HEK293 (cell line): ENCODE measurements at regions not wholly inside any gene's neighbourhood (a gene's known extent, or its start where the extent isn't known, plus 50 kb on each side); places are given as distances from the start of the nearest gene placed in this dataset.

ENCODE experiments used
- CTCF ChIA-PET: fragments of 350-600 bp; formaldehyde crosslinking; extraction: SDS; loops from one replicate; lab custom pipeline; 2021; ENCODE audit warnings: antibody characterized with exemption; lab: Yijun Ruan, JAX
- POLR2A ChIA-PET: fragments of 300-600 bp; formaldehyde crosslinking; extraction: SDS; loops from one replicate; lab custom pipeline; 2020; ENCODE audit warnings: antibody characterized with exemption, inconsistent platforms; lab: Yijun Ruan, JAX
- H3K27ac ChIP-seq: fragments of 200-500 bp; sonication (Bioruptor generic); 2 replicates; pipeline ENCODE4 v1.5.1; 2014; ENCODE audit warnings: low read depth, low read length, control low read depth, inconsistent platforms; ENCODE audit errors: extremely low read depth
- H3K36me3 ChIP-seq, 2 experiments: fragments of 200-500 bp in 1 of 2; sonication (Bioruptor generic) in 1 of 2; 1 replicate in 1 of 2; 2 replicates in 1 of 2; pipeline ENCODE4 v1.5.1; 2014 to 2017; ENCODE audit warnings: inconsistent platforms in 2 of 2, low read length in 2 of 2; ENCODE audit not compliant: control insufficient read depth in 2 of 2, insufficient read depth in 1 of 2
- H3K4me1 ChIP-seq: fragments of 200-500 bp; sonication (Bioruptor generic); 2 replicates; pipeline ENCODE4 v1.5.1; 2014; ENCODE audit warnings: mild to moderate bottlenecking, low read length, inconsistent platforms; ENCODE audit not compliant: control insufficient read depth, insufficient read depth
- H3K4me3 ChIP-seq: 2 replicates; pipeline ENCODE4 v1.5.1; 2011; ENCODE audit warnings: low read depth, mild to moderate bottlenecking, control low read depth, low read length, moderate library complexity
- H3K9me3 ChIP-seq: fragments of 200-500 bp; sonication (Bioruptor generic); 2 replicates; pipeline ENCODE4 v1.5.1; 2014; ENCODE audit warnings: low read depth, low read length, inconsistent platforms; ENCODE audit not compliant: control insufficient read depth, insufficient read depth
- HOXC10 ChIP-seq: sonication (generic); formaldehyde crosslinking; IDR thresholded peaks from 2 replicates; pipeline ENCODE4 v1.8.1; 2023; ENCODE audit warnings: mild to moderate bottlenecking, missing genetic modification reagents
- OVOL3 ChIP-seq: fragments of 450-650 bp; formaldehyde crosslinking; IDR thresholded peaks from 2 replicates; pipeline ENCODE4 v1.5.1; 2016; ENCODE audit warnings: missing biosample characterization, missing genetic modification characterization
- PRDM10 ChIP-seq: fragments of 450-650 bp; formaldehyde crosslinking; IDR thresholded peaks from 2 replicates; pipeline ENCODE4 v1.5.1; 2016; ENCODE audit warnings: missing biosample characterization, missing genetic modification characterization
- REST ChIP-seq: fragments of 450-650 bp; formaldehyde crosslinking; IDR thresholded peaks from 2 replicates; pipeline ENCODE4 v1.5.1; 2016; ENCODE audit warnings: missing biosample characterization, missing genetic modification characterization
- ZBTB49 ChIP-seq: fragments of 450-650 bp; formaldehyde crosslinking; IDR thresholded peaks from 2 replicates; pipeline ENCODE4 v1.5.1; 2016; ENCODE audit warnings: missing biosample characterization, missing genetic modification characterization, low read depth
- ZNF202 ChIP-seq: fragments of 450-650 bp; formaldehyde crosslinking; IDR thresholded peaks from 2 replicates; pipeline ENCODE4 v1.5.1; 2016; ENCODE audit warnings: missing biosample characterization, missing genetic modification characterization, borderline replicate concordance
- ZNF37A ChIP-seq: fragments of 450-650 bp; IDR thresholded peaks from 2 replicates; pipeline ENCODE4 v1.5.1; 2018; ENCODE audit warnings: missing biosample characterization, missing genetic modification characterization
- ZNF391 ChIP-seq: fragments of 450-650 bp; formaldehyde crosslinking; IDR thresholded peaks from 2 replicates; pipeline ENCODE4 v1.5.1; 2016; ENCODE audit warnings: low read depth, missing biosample characterization, missing genetic modification characterization, borderline replicate concordance
- ZNF514 ChIP-seq: fragments of 450-650 bp; formaldehyde crosslinking; IDR thresholded peaks from 2 replicates; pipeline ENCODE4 v1.5.1; 2016; ENCODE audit warnings: missing biosample characterization, missing genetic modification characterization
- ZNF658 ChIP-seq: fragments of 450-650 bp; formaldehyde crosslinking; IDR thresholded peaks from 2 replicates; pipeline ENCODE4; 2016; ENCODE audit warnings: missing biosample characterization, missing genetic modification characterization
- ZNF837 ChIP-seq: fragments of 450-650 bp; formaldehyde crosslinking; IDR thresholded peaks from 2 replicates; pipeline ENCODE4 v1.5.1; 2016; ENCODE audit warnings: missing biosample characterization, missing genetic modification characterization
- ZNF843 ChIP-seq: fragments of 450-650 bp; formaldehyde crosslinking; IDR thresholded peaks from 2 replicates; pipeline ENCODE4 v1.5.1; 2016; ENCODE audit warnings: missing biosample characterization, missing genetic modification characterization
- ZSCAN18 ChIP-seq: fragments of 450-650 bp; formaldehyde crosslinking; IDR thresholded peaks from 2 replicates; pipeline ENCODE4 v1.5.1; 2016; ENCODE audit warnings: missing biosample characterization, missing genetic modification characterization
- ZSCAN4 ChIP-seq: fragments of 450-650 bp; formaldehyde crosslinking; IDR thresholded peaks from 2 replicates; pipeline ENCODE4 v1.5.1; 2017; ENCODE audit warnings: missing biosample characterization, missing genetic modification characterization

- no peaks in the 10 kb centered on the region for H3K36me3 ChIP-seq
- TF ChIP-seq ZNF514 (tag by site-specific recombination) (no peak), ZNF202 (tag by site-specific recombination) (no peak), ZNF843 (tag by site-specific recombination) (no peak), ZNF658 (tag by site-specific recombination) (no peak), OVOL3 (tag by site-specific recombination) (no peak), PRDM10 (no peak), REST (tag by site-specific recombination) (no peak), ZSCAN18 (tag by site-specific recombination) (no peak), HOXC10 (CRISPR knock-in tag) (no peak), ZBTB49 (tag by site-specific recombination) (no peak), ZNF37A (tag by site-specific recombination) (no peak), ZSCAN4 (tag by site-specific recombination) (no peak)
- no peak overlapping the region for H3K4me3 ChIP-seq
- ChIA-PET POLR2A (no interaction called here), CTCF (no interaction called here)
- H3K4me1 ChIP-seq, result no peaks in the 10 kb centered on the region
- H3K9me3 ChIP-seq, result no peaks in the 10 kb centered on the region
- H3K27ac ChIP-seq, result no peak overlapping the region
Observed at GRCh38 chr14:61881046-61881445, 118.8 kb downstream of the SNAPC1 start.

GRCh38 chr14:61884711-61885110 is 122.5 kb downstream of the SNAPC1 start:
- Histone ChIP-seq H3K9me3 (no peaks in the 10 kb centered on the region), H3K36me3 (no peaks in the 10 kb centered on the region), H3K4me3 (no peak overlapping the region), H3K4me1 (no peaks in the 10 kb centered on the region), H3K27ac (no peak overlapping the region)
- CTCF ChIA-PET, result interaction anchor here (0.8 to 0.9 kb wide), 2 partner anchors 9 to 10 kb away, joined by 3 to 4 read pairs; no protein-coding TSS in a partner anchor
- TF ChIP-seq ZNF391 (tag by site-specific recombination) (no peak), ZNF837 (tag by site-specific recombination) (no peak)
- POLR2A ChIA-PET, result no interaction called here
